Hindlimb muscle (tissue), 1 donor: ENCODE measurements at regions not wholly inside any gene's neighbourhood (a gene's known extent, or its start where the extent isn't known, plus 50 kb on each side); places are given as distances from the start of the nearest gene placed in this dataset.

Experiments used
- DNase-seq: peaks from one replicate; pipeline ENCODE4 v3.0.0-alpha.2; 2013

GRCh38 chr14:37901978-37902377 lies 305.7 kb upstream of the SSTR1 start:
- DNase-seq: peak; percentile 46

- peak; percentile 31 for DNase-seq
These were observed 304.1 kb upstream of the SSTR1 start for GRCh38 chr14:37903343-37904191.

- no peak for DNase-seq
These were observed 283.1 kb upstream of the SSTR1 start for GRCh38 chr14:37924622-37925021.

- no peak for DNase-seq
These were observed 275.7 kb upstream of the SSTR1 start for GRCh38 chr14:37932008-37932407.

GRCh38 chr14:37932481-37932880 lies 275.2 kb upstream of the SSTR1 start:
- DNase-seq: no peak

- no peak for DNase-seq
These were observed 270.7 kb upstream of the SSTR1 start for GRCh38 chr14:37936971-37937370.

GRCh38 chr14:37939442-37940028 lies 268.2 kb upstream of the SSTR1 start:
- DNase-seq: no peak

- DNase-seq: no peak
These were observed 261.7 kb upstream of the SSTR1 start for GRCh38 chr14:37945959-37946358.

- DNase-seq: no peak
These were observed 260.9 kb upstream of the SSTR1 start for GRCh38 chr14:37946819-37947218.

GRCh38 chr14:37948266-37948665 lies 259.4 kb upstream of the SSTR1 start:
- DNase-seq: no peak

GRCh38 chr14:37968664-37969240 lies 239.0 kb upstream of the SSTR1 start:
- DNase-seq: no peak

- DNase-seq: no peak
These were observed 238.2 kb upstream of the SSTR1 start for GRCh38 chr14:37969511-37969979.

- DNase-seq: no peak
These were observed 237.0 kb upstream of the SSTR1 start for GRCh38 chr14:37970696-37971095.

GRCh38 chr14:37972941-37973887 lies 234.5 kb upstream of the SSTR1 start:
- DNase-seq: no peak

GRCh38 chr14:37974421-37974820 lies 233.3 kb upstream of the SSTR1 start:
- DNase-seq: no peak

- DNase-seq: no peak
These were observed 230.2 kb upstream of the SSTR1 start for GRCh38 chr14:37977481-37977880.

GRCh38 chr14:37985826-37986470 lies 221.8 kb upstream of the SSTR1 start:
- DNase-seq: peak; percentile 18

GRCh38 chr14:37988472-37988871 lies 219.2 kb upstream of the SSTR1 start:
- no peak for DNase-seq

- no peak for DNase-seq
These were observed 216.7 kb upstream of the SSTR1 start for GRCh38 chr14:37991027-37991426.

- no peak for DNase-seq
These were observed 215.2 kb upstream of the SSTR1 start for GRCh38 chr14:37992499-37992898.

- DNase-seq: no peak
These were observed 212.8 kb upstream of the SSTR1 start for GRCh38 chr14:37994846-37995372.

GRCh38 chr14:37997017-37997416 lies 210.7 kb upstream of the SSTR1 start:
- DNase-seq: no peak
